ENCODE measurements at regions not wholly inside any gene's neighbourhood (a gene's known extent, or its start where the extent isn't known, plus 50 kb on each side); places are given as distances from the start of the nearest gene placed in this dataset.

GRCh38 chr4:144302704-144303536 lies 162.4 kb upstream of the GYPA start:
- TF ChIP-seq ESRRA (CRISPR knock-in tag; IDR thresholded peaks at IDR 0.05; ENCODE audit: borderline replicate concordance), result no peak
- no peak for TF ChIP-seq CTCF (IDR thresholded peaks at IDR 0.05)
- no peak for TF ChIP-seq USF1 (CRISPR knock-in tag; IDR thresholded peaks at IDR 0.05)
- TF ChIP-seq SP1 (CRISPR knock-in tag; conservative IDR thresholded peaks at IDR 0.05), result no peak
- no peak for TF ChIP-seq HMGA2 (CRISPR knock-in tag; IDR thresholded peaks at IDR 0.05)
- TF ChIP-seq ZNF219 (CRISPR knock-in tag; IDR thresholded peaks at IDR 0.05; ENCODE audit: borderline replicate concordance), result no peak
- no peak for TF ChIP-seq NFYB (CRISPR knock-in tag; conservative IDR thresholded peaks at IDR 0.05; ENCODE audit: low read depth)

Data from WTC11 (cell line).